ENCODE measurements at regions not wholly inside any gene's neighbourhood (a gene's known extent, or its start where the extent isn't known, plus 50 kb on each side); places are given as distances from the start of the nearest gene placed in this dataset.

GRCh38 chr5:104903941-104904340, 1341.4 kb upstream of the NUDT12 start:
- no peak for TF ChIP-seq POLR2A (IDR thresholded peaks at IDR 0.05)
- TF ChIP-seq, protein P1, sequence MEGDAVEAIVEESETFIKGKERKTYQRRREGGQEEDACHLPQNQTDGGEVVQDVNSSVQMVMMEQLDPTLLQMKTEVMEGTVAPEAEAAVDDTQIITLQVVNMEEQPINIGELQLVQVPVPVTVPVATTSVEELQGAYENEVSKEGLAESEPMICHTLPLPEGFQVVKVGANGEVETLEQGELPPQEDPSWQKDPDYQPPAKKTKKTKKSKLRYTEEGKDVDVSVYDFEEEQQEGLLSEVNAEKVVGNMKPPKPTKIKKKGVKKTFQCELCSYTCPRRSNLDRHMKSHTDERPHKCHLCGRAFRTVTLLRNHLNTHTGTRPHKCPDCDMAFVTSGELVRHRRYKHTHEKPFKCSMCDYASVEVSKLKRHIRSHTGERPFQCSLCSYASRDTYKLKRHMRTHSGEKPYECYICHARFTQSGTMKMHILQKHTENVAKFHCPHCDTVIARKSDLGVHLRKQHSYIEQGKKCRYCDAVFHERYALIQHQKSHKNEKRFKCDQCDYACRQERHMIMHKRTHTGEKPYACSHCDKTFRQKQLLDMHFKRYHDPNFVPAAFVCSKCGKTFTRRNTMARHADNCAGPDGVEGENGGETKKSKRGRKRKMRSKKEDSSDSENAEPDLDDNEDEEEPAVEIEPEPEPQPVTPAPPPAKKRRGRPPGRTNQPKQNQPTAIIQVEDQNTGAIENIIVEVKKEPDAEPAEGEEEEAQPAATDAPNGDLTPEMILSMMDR (IDR thresholded peaks at IDR 0.05), result no peak

Data from right lobe of liver (tissue), 4 donors.